GM21576 (cell line): ENCODE measurements at regions not wholly inside any gene's neighbourhood (a gene's known extent, or its start where the extent isn't known, plus 50 kb on each side); places are given as distances from the start of the nearest gene placed in this dataset.
"Not testable (repeated sequence)": the region's sequence is repeated elsewhere in the genome, so short reads cannot be mapped to it uniquely, and the experiment has no call there.

ENCODE experiments used
- ATAC-seq: cut with Tn5 transposase; IDR thresholded peaks from one replicate; pipeline ENCODE4 v1.9.1; 2021; ENCODE audit warnings: mild to moderate bottlenecking, moderate library complexity; ENCODE audit not compliant: unreplicated experiment

GRCh38 chr14:82766123-82766522, 1232.5 kb upstream of the SEL1L start:
- ATAC-seq = no peak

- no peak for ATAC-seq
Measured at GRCh38 chr14:82766996-82767395, 1233.3 kb upstream of the SEL1L start.

- ATAC-seq = no peak
Measured at GRCh38 chr14:82776958-82777357, 1243.3 kb upstream of the SEL1L start.

GRCh38 chr14:82778008-82778590, 1244.4 kb upstream of the SEL1L start:
- no peak for ATAC-seq

GRCh38 chr14:82778601-82779000, 1244.9 kb upstream of the SEL1L start:
- ATAC-seq = no peak

GRCh38 chr14:82779301-82779700, 1245.6 kb upstream of the SEL1L start:
- ATAC-seq = no peak

GRCh38 chr14:82785756-82786482, 1252.3 kb upstream of the SEL1L start:
- no peak for ATAC-seq

- ATAC-seq = no peak
Measured at GRCh38 chr14:82786483-82786880, 1252.8 kb upstream of the SEL1L start.

GRCh38 chr14:82796086-82796485, 1262.4 kb upstream of the SEL1L start:
- ATAC-seq = no peak

- ATAC-seq = no peak
Measured at GRCh38 chr14:82798276-82798675, 1264.6 kb upstream of the SEL1L start.

- ATAC-seq = no peak
Measured at GRCh38 chr14:82805892-82806825, 1272.5 kb upstream of the SEL1L start.

GRCh38 chr14:82811246-82811645, 1277.6 kb upstream of the SEL1L start:
- no peak for ATAC-seq

GRCh38 chr14:82814339-82814738, 1280.7 kb upstream of the SEL1L start:
- ATAC-seq = not testable (repeated sequence)

GRCh38 chr14:82830596-82830995, 1296.9 kb upstream of the SEL1L start:
- ATAC-seq = no peak

GRCh38 chr14:82836256-82836950, 1302.8 kb upstream of the SEL1L start:
- no peak for ATAC-seq

- ATAC-seq = no peak
Measured at GRCh38 chr14:82837611-82838140, 1304.0 kb upstream of the SEL1L start.

- ATAC-seq = no peak
Measured at GRCh38 chr14:82850576-82850975, 1316.9 kb upstream of the SEL1L start.

- no peak for ATAC-seq
Measured at GRCh38 chr14:82854131-82854530, 1320.5 kb upstream of the SEL1L start.

- no peak for ATAC-seq
Measured at GRCh38 chr14:82854901-82855300, 1321.2 kb upstream of the SEL1L start.

GRCh38 chr14:82855912-82856391, 1322.3 kb upstream of the SEL1L start:
- ATAC-seq = no peak

- no peak for ATAC-seq
Measured at GRCh38 chr14:82861313-82861712, 1327.7 kb upstream of the SEL1L start.
